Stimulated activated CD4-positive, alpha-beta T cell treated with anti-CD3 and anti-CD28 coated beads, Interleukin-12 subunit alpha, Interleukin-12 subunit beta, amount 100 ng/mL, for 4 hours (primary cell): ENCODE measurements at regions not wholly inside any gene's neighbourhood (a gene's known extent, or its start where the extent isn't known, plus 50 kb on each side); places are given as distances from the start of the nearest gene placed in this dataset.

Experiments
- DNase-seq: peaks from one replicate; pipeline ENCODE4 v3.0.0-alpha.2; 2020

- DNase-seq: no peak
Measured at GRCh38 chr3:124514683-124515082, 215.6 kb upstream of the UMPS start.

DNA sequence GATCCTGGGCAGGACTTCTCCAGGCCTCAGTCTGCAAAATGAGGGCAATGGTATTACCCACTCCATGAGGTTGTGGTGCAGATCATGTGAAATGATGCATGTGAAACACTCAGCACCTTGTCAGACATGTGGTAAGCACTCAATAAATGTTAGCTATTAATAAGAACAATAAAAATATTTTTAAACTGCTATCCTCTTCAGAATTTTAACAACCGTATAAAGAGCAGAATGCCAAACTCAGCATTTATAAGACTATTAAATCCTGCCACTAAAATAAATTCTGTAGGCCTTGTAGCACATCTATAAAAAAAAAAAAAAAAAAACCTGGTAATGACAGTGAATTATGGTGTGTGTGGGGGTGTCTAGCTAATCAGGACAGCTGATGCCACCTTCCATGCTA lies 213.9 kb upstream of the UMPS start:
- no peak for DNase-seq

GRCh38 chr3:124517306-124517705 lies 212.9 kb upstream of the UMPS start:
- DNase-seq: no peak

DNA sequence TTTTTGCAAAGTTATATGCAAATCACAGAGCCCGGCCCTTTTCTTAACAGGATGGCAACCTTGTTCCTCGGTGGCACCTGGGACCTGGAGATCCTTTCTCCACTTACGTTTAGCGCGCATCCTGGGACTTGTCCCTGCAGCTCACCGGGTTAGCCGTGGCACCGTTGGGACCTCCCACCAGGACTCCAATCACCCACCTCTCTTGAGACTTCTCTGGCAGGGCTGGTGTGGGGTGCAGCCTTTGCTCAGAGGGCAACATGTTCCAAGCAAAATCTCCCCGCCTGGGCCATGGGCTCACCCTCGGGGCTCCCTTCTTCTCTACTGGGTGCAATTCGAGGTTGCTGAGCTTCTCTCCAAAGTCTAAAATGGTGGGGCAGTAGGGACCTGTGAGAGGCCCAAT lies 211.9 kb upstream of the UMPS start:
- DNase-seq: no peak

- DNase-seq: no peak
Measured at GRCh38 chr3:124519591-124520194, 210.6 kb upstream of the UMPS start.

DNA sequence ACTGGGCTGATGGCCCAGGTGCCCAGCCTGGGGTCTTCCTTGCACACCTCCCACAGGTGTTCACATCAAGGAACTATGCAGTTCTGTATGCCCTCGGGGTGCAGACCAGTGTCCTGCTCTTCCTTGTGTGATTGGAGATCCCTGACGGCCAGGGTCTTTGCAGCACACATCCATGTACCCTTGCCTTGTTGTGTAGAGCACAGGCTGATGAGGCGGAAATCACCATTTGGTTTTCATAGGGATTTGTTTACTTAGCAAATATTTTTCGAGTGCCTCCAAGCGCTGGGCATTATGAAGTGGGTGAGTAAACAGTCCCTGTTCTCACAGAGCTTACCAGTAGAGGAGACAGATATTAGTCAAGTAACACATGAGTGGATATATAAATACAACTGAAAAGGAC lies 209.3 kb upstream of the UMPS start:
- no peak for DNase-seq

GRCh38 chr3:124522082-124522625 lies 208.1 kb upstream of the UMPS start:
- DNase-seq: no peak

DNA sequence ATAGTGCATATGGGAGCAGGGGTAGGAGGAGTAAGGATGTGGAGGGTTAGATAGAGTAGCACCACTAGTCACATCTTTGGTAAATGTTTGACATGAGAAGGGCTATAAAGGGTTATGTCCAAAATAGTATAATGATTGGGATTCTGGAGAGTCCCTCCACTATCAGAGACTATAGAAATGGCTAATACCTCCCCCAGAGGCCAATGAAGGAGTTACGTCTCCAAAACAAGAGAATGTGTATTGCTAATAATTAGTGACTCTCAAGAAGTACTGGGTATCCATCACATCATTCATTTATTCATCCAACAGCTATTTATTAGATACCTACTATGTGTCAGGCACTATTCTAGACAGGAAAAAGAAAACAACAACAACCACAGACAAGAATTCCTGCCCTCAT lies 203.7 kb upstream of the UMPS start:
- no peak for DNase-seq

DNA sequence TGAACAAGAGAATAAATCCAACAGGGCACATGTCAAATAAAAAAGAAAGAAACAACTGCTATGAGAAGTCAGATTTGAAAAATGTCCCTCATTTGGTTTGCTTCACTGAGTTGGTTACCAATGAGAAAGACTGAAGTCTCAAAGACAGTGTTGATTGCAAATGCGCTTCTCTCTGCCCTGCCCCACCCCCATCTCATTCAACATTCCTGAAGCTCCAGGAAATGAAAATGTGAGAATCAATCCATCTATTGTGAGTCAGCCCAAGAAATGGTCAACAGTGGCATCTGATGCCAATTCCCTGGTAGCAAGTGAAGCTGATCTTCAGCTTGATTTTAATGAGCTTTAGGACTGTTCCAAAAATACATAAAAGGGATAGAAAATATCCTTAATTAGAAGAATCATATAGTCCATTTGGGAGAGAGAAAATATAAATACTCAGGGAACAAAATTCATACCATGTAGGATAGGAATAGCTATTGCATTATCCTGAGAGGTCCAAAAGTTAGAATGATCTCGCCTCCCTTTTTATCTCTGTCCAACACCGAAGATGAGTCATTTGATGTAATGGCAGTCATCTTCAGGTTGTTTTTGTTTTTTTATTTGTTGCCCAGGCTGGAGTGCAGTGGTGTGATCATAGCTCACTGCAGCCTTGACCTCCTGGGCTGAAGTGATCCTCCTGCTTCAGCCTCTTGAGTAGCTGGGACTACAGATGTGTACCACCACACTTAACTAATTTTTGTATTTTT lies 200.3 kb upstream of the UMPS start:
- no peak for DNase-seq

- no peak for DNase-seq
Measured at GRCh38 chr3:124530916-124531315, 199.3 kb upstream of the UMPS start.

- DNase-seq: no peak
Measured at GRCh38 chr3:124532071-124532470, 198.2 kb upstream of the UMPS start.

- no peak for DNase-seq
Measured at GRCh38 chr3:124535306-124535705, 194.9 kb upstream of the UMPS start.

DNA sequence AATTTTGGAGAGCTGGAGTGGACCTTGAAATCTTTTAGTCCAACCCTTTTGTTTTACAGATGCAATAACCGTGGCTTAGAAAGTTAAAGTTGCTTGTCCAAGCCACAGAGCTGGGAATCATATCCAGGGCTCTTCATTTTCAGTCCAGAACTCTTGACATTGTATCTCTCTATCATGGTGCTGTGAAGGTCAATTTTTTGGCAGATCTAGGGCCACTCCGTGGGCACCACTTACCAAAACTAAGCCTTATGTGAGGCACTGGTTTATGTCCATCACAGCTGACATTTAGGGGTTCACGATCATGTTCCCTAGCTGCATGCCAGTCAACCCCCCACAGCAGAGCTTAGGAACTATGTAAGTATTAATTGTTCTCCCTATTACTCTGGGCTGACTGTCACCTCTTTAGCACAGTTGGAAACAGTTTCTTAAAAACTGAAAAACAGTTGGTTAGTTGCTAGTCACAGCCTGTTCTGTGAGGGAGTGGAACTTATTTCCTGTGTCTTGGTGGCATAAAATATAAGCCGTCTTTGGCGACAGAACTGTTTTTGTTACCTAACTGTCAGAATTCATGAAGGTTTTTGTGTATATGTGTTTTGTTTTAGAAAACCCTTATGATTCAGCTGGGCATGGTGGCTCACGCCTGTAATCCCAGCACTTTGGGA lies 189.6 kb upstream of the UMPS start:
- DNase-seq: no peak

- no peak for DNase-seq
Measured at GRCh38 chr3:124542214-124542869, 187.9 kb upstream of the UMPS start.

- DNase-seq: no peak
Measured at GRCh38 chr3:124545891-124546290, 184.4 kb upstream of the UMPS start.

DNA sequence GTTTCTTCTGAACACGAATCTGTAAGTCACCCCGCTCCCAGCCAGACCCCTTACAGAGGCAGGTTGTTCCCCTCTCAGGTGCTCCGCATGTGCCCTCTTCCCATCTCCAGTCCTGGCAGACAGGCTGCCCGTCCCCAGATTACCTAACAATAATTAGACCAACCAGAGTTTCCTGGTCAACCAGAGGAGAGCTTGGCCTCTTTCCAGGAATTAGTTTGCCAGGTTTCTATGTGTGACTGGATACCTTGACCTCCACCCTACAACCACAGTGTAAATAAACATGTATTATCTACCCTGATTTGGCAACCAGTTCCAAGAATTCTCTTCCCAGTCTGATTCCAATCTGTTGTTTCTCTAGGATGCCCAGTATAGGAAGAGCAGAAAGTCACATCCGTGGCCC lies 178.0 kb upstream of the UMPS start:
- no peak for DNase-seq

DNA sequence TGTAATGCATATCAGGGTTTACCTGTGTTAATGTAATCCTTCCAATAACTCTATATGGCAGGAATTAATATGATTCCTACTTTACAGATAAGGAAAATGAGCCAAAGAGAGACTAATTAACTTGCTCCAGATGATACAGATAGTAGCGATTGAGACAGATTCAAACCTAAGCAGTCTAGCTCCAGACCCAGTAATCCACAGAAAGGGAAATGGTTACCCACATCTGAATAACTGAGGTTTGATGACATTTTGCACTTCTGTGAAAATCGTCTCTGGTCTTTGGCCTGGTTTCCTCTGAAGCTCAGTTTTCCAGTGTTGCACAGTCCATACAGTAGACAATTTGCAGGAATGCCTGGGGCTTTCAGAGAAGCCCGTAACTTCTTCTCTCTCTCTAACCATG lies 177.1 kb upstream of the UMPS start:
- no peak for DNase-seq

- DNase-seq: no peak
Measured at GRCh38 chr3:124556636-124557035, 173.6 kb upstream of the UMPS start.

DNA sequence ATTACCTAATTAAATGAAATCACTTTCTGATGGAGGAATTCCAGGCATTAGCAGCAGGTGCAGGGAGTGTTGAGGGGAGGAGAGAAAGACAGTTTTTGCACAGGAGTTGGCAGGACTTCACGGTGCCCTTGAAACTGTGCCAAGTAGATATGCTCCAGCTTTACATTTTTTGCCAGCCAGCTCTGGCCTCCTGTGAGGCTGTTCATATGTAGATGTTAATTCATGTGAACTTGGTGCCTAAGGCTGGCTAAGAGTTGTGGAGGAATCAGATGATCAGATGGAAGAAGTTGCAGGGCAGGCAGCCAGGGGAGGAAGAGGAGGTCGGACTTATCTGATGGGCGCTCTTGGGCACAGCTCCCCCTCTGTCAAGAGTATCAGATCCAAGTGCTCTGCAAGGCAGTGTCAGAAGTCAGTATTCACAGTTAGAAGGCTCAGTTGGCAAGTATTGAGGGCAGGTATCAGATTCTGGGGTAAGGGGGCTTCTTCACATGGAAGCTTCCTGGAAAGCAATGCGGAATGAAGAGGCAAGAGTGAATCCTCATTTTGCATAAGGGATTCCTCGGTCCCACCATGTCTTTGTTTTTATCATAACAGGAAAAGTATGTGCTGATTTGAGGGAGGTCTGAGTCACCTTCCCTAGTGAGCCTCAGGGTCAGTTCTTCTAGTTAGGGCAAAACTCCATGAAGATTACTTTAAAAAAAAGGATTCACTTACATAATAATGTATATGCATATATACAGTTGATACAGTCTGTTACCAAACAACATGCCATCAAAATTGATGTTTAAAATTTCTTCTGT lies 172.6 kb upstream of the UMPS start:
- no peak for DNase-seq

DNA sequence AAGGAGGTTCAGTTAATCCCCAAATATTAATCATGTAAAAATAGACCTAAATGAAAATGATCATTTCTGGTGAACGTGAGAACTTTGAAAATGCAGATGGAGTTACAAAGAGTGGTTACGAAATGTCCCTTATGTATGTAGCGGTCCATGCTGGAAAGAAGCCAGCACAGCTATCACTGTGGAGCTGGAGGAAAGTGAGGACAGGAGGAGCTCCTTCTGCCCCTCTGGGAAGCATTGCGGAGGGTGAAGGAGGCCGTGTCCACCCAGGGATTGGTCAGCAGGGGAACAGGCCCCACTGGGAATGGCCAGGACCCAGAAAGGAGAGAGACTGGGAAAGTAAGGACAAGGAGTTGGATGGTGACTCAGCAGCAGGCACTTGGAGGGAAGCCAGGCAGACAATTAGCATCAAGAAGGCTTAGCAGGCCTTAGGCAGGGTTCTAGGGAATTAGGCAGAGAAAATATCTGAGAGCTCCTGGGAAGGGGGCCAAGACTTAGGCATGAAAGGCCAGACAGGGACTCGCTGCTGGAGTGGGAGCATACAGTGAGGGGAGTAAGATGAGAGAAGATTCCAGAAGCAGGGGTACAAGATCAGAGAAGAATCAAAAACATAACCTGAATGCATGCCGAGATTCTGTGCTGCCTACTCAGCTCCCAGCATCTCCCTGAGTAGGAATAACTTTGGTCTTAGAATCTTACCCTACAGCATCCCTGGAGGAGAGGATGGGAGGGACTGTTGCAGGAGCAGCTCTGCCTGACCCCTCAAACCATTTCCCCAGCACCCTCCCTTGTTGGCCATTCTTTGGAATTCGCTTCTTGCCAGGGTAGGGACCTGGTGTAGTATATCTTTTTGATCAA lies 171.0 kb upstream of the UMPS start:
- DNase-seq: no peak

- peak; percentile 40 for DNase-seq
Measured at GRCh38 chr3:124559846-124560574, 170.2 kb upstream of the UMPS start.
